BE2C (cell line): ENCODE measurements at regions not wholly inside any gene's neighbourhood (a gene's known extent, or its start where the extent isn't known, plus 50 kb on each side); places are given as distances from the start of the nearest gene placed in this dataset.

Experiments
- DNase-seq: peaks from one replicate; pipeline ENCODE4 v3.0.0-alpha.2; 2020
- H3K27me3 ChIP-seq: fragments of 250-450 bp; sonication (Bioruptor Pico); 2 replicates; pipeline ENCODE4 v1.5.1; 2020; ENCODE audit warnings: mild to moderate bottlenecking
- H3K36me3 ChIP-seq: fragments of 250-450 bp; sonication (Bioruptor Pico); 2 replicates; pipeline ENCODE4 v1.5.1; 2020; ENCODE audit warnings: mild to moderate bottlenecking
- H3K4me1 ChIP-seq: fragments of 250-450 bp; sonication (Bioruptor Pico); 2 replicates; pipeline ENCODE4 v1.5.1; 2020
- H3K4me3 ChIP-seq: 2 replicates; pipeline ENCODE4 v1.5.1; 2011; ENCODE audit warnings: low read depth, low read length
- H3K9me3 ChIP-seq: fragments of 250-450 bp; sonication (Bioruptor Pico); 2 replicates; pipeline ENCODE4 v1.5.1; 2020
- TF ChIP-seq, protein P1 (sequence below): IDR thresholded peaks from 2 replicates; pipeline ENCODE4 v1.5.1; 2012; ENCODE audit warnings: mild to moderate bottlenecking, low read depth, low read length

DNA sequence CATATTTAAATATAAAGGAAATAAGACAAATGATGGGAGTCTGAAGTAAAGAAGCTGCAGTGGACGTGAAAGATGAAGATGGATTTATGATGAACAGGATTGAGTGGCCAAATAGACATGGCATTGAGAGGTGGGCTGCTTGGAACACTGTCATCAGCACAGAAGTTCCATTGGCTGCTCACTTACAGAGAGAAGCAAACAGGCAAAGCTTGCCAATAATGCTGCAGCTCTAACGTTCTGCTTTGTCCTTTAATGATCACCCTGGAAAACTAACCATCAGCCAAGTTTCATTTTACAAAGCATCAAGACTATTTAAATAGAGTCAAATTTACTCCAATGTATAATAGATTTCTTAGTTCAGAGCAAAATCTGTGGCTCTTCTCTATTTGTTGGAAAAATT, 721.4 kb downstream of the TMTC2 start:
- Histone ChIP-seq H3K4me1 (no peaks in the 10 kb centered on the region; the same call in 1 of the 2 replicates), H3K4me3 (no peak overlapping the region), H3K36me3 (no peaks in the 10 kb centered on the region), H3K27me3 (no peaks in the 10 kb centered on the region), H3K9me3 (0 out of 2 replicates have a peak, but pooled peaks cover 2% of the 10 kb centered on the region)
- no peak for DNase-seq
- TF ChIP-seq, protein P1, sequence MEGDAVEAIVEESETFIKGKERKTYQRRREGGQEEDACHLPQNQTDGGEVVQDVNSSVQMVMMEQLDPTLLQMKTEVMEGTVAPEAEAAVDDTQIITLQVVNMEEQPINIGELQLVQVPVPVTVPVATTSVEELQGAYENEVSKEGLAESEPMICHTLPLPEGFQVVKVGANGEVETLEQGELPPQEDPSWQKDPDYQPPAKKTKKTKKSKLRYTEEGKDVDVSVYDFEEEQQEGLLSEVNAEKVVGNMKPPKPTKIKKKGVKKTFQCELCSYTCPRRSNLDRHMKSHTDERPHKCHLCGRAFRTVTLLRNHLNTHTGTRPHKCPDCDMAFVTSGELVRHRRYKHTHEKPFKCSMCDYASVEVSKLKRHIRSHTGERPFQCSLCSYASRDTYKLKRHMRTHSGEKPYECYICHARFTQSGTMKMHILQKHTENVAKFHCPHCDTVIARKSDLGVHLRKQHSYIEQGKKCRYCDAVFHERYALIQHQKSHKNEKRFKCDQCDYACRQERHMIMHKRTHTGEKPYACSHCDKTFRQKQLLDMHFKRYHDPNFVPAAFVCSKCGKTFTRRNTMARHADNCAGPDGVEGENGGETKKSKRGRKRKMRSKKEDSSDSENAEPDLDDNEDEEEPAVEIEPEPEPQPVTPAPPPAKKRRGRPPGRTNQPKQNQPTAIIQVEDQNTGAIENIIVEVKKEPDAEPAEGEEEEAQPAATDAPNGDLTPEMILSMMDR, result no peak

DNA sequence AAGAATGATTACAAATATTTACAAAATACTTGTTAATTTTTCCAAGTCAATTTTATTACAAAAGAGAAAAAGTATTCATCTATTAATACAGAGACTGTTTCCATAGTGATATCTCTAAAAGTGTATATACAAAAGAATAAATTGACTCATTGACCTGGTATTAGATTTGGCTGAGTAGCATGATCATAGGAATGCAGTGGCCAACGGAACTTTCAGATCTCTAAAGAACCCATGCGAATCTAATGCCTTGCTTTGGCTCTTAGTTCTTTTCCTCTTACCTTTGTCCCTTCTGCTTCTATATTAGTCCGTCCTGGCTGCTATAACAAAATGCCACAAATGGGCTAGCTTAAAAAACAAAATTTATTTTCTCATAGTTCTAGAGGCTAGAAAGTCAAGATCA, 717.8 kb downstream of the TMTC2 start:
- TF ChIP-seq, protein P1, result no peak
- Histone ChIP-seq H3K9me3 (no peaks in the 10 kb centered on the region), H3K4me1 (no peaks in the 10 kb centered on the region), H3K36me3 (no peaks in the 10 kb centered on the region), H3K27me3 (no peaks in the 10 kb centered on the region), H3K4me3 (no peak overlapping the region)
- DNase-seq, result no peak

GRCh38 chr12:83390186-83390585, 703.5 kb downstream of the TMTC2 start:
- TF ChIP-seq, protein P1, result no peak

DNA sequence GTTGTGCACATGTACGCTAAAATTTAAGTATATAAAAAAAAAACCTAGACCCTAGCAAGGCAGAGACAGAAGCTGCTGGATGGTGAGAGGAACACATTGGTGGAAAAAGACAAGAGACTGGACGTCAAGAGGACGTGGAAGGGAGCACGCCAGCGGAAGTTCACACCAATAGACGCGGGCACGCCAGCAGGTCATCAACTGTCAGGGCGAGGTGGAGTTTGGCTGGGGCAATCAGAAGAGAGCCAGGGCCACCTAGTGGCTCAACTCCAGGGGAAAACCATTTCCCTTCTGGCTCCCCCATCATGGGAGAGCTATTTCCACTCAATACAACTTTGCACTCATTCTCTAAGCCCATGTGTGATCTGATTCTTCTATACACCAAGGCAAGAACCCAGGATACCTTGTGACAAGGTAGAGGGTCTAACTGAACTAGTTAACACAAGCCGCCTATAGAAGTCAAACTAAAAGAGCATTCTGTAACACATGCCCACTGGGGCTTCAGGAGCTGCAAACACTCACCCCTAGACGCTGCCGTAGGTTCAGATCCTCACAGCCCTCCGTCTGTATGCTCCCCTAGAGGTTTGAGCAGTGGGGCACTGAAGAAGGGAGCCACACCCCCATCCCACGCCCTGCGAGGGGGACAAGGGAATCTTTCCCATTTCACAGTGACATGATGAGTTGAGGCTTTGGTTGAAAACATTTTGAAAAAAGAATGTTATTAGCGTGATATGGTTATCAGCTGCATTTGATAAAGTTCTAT, 702.7 kb downstream of the TMTC2 start:
- H3K4me1 ChIP-seq, result no peaks in the 10 kb centered on the region
- peak; percentile 76 for DNase-seq
- TF ChIP-seq, protein P1, result peak; percentile 87
- no peaks in the 10 kb centered on the region for H3K36me3 ChIP-seq
- no peaks in the 10 kb centered on the region for H3K9me3 ChIP-seq
- H3K27me3 ChIP-seq, result no peaks in the 10 kb centered on the region
- H3K4me3 ChIP-seq, result peak overlapping the region; percentile 42

More at GRCh38 chr12:83390186-83390585, 703.5 kb downstream of the TMTC2 start:
- no peaks in the 10 kb centered on the region for H3K9me3 ChIP-seq
- H3K36me3 ChIP-seq, result no peaks in the 10 kb centered on the region
- DNase-seq, result no peak
- H3K27me3 ChIP-seq, result no peaks in the 10 kb centered on the region
- peak overlapping the region; percentile 42 for H3K4me3 ChIP-seq
- no peaks in the 10 kb centered on the region for H3K4me1 ChIP-seq

DNA sequence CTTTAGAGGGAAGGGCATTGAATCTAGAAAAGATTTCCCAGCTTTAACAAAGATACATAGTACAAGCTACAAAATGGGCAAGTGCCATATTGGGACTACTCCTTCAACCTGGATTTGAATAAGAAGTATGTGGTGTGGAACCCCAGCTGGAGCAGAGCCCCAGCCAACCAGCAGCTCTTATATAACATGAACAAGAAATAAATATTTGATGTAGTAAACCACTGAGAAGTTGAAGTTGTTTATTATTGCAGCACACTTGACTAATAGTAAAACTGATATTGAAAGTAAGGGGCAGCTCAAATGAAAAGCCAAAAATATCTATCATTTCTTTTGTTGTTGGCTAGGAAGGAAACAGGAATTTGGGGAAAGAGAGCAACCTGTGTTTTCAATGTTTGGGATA, 701.8 kb downstream of the TMTC2 start:
- no peaks in the 10 kb centered on the region for H3K27me3 ChIP-seq
- H3K4me3 ChIP-seq, result no peak overlapping the region
- H3K36me3 ChIP-seq, result no peaks in the 10 kb centered on the region
- TF ChIP-seq, protein P1, result no peak
- no peaks in the 10 kb centered on the region for H3K9me3 ChIP-seq
- H3K4me1 ChIP-seq, result no peaks in the 10 kb centered on the region
- no peak for DNase-seq

- no peaks in the 10 kb centered on the region for H3K9me3 ChIP-seq
- TF ChIP-seq, protein P1, result no peak
- H3K4me3 ChIP-seq, result no peak overlapping the region
- H3K36me3 ChIP-seq, result no peaks in the 10 kb centered on the region
- DNase-seq, result no peak
- H3K27me3 ChIP-seq, result no peaks in the 10 kb centered on the region
- no peaks in the 10 kb centered on the region for H3K4me1 ChIP-seq
Observed at GRCh38 chr12:83386527-83387264, 700.0 kb downstream of the TMTC2 start.
